ENCODE measurements at regions not wholly inside any gene's neighbourhood (a gene's known extent, or its start where the extent isn't known, plus 50 kb on each side); places are given as distances from the start of the nearest gene placed in this dataset.

- no peak for TF ChIP-seq CTCF (IDR thresholded peaks at IDR 0.05)
- no peak for TF ChIP-seq EP300 (IDR thresholded peaks at IDR 0.05)
These were observed 247.0 kb upstream of the MAF start for GRCh38 chr16:79847569-79847968.

Measured in esophagus muscularis mucosa (tissue), 3 donors.